ENCODE measurements at regions not wholly inside any gene's neighbourhood (a gene's known extent, or its start where the extent isn't known, plus 50 kb on each side); places are given as distances from the start of the nearest gene placed in this dataset.

DNA sequence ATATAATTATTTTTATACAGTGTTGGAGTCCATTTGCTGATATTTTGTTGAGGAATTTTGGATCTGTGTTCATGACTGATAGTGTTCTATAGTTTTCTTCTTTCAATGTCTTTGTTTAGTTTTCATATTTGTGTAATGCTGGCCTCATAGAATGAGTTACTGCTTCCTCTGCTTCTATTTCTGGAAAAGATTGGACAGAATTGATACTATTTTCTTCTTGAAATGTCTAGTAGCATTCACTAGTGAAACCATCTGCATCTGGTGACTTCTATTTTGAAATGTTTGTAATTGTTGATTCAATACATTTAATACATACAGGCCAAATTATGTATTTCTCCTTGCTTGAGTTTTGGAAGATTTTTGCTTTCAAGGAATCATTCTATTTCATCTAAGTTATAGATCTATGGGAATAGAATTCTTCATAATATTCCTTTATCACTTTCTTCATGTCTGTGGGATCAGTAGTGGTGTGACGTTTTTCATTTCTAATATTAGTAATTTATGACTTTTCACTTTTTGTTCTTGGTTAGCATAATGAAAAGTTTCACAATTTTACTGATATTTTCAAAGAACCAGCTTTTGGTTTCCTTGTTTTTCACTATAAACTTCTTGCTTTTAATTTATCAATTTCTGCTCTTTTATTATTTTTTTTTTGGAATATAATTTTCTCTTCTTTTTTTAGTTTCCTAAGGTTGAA lies 509.9 kb upstream of the VRK2 start:
- Mint-ChIP-seq H3K27ac (no peak overlapping the region), H3K4me1 (no peaks in the 10 kb centered on the region), H3K27me3 (no peaks in the 10 kb centered on the region), H3K4me3 (no peak overlapping the region), H3K36me3 (no peaks in the 10 kb centered on the region), H3K9me3 (no peaks in the 10 kb centered on the region)
- POLR2A ChIA-PET = no interaction called here
- no peak for ATAC-seq
- no peak for DNase-seq

DNA sequence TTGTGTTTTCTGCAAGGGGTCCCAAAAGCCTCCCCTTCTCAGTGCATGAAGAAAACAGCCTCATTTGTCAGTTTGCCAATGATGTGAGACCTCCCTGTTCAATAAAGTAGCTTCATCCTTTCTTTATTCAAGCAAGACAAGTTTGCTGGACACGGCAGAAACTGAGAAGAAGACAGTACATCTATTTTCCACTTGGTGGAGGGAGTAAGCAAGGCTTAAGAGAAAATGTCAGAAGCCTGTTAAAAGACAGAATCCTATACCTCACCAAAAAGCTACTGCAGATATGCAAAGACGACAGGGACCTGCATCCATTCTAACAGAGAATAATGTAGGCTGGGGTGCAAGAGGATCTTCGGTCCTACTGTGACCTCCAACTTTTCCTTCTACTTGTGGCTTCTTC lies 506.8 kb upstream of the VRK2 start:
- no peak overlapping the region for H3K4me3 Mint-ChIP-seq
- DNase-seq (no peak), ATAC-seq (no peak)
- H3K36me3 Mint-ChIP-seq = no peaks in the 10 kb centered on the region
- no peaks in the 10 kb centered on the region for H3K4me1 Mint-ChIP-seq
- POLR2A ChIA-PET = no interaction called here
- no peak overlapping the region for H3K27ac Mint-ChIP-seq
- H3K27me3 Mint-ChIP-seq = peaks cover 0 to 8% (median 2%) of the 10 kb centered on the region in 5 donors
- H3K9me3 Mint-ChIP-seq = peaks cover 0 to 4% (median 0%) of the 10 kb centered on the region in 9 donors

DNA sequence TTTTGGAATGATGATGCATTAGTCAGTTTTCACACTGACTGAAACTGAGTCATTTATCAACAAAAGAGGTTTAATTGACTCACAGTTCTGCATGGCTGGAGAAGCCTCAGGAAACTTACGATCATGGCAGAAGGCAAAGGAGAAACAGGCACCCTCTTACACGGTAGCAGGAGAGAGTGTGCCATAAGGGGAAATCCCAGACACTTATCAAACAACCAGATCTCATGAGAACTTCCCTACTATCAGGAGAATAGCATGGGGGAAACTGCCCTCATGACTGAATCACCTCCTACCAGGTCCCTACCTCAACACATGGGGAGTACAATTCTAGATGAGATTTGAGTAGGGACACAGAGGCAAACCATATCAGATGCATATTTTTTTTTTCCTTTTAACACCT lies 504.5 kb upstream of the VRK2 start:
- Mint-ChIP-seq H3K4me1 (no peaks in the 10 kb centered on the region), H3K4me3 (no peak overlapping the region), H3K9me3 (peaks cover 0 to 7% (median 2%) of the 10 kb centered on the region in 9 donors), H3K36me3 (no peaks in the 10 kb centered on the region), H3K27me3 (peaks cover 2 to 14% (median 5%) of the 10 kb centered on the region in 5 donors), H3K27ac (no peak overlapping the region)
- POLR2A ChIA-PET = no interaction called here
- no peak for DNase-seq
- ATAC-seq = no peak

DNA sequence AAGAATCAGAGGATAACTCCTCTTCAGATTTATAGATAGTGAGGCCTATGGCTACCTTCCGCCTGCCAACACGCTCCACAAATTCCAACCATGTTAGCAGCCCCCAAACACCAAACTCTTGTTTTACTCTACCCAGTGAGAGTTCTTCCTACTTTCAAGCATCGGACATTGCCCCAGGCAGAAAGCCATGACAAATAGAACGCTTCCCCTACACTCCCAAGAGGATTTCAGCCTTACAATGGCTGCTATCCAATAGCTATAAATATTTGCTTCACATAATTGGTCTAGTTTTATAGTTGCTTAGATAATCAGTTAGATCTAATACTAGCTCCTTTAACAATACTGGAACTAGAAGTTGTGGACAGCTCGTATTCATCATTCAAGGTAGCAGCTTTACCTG lies 503.4 kb upstream of the VRK2 start:
- Mint-ChIP-seq H3K27me3 (peaks cover 2 to 14% (median 5%) of the 10 kb centered on the region in 5 donors), H3K36me3 (no peaks in the 10 kb centered on the region), H3K27ac (no peak overlapping the region), H3K4me3 (no peak overlapping the region), H3K4me1 (no peaks in the 10 kb centered on the region), H3K9me3 (peaks cover 0 to 13% (median 2%) of the 10 kb centered on the region in 9 donors)
- POLR2A ChIA-PET = no interaction called here
- ATAC-seq = no peak
- no peak for DNase-seq

DNA sequence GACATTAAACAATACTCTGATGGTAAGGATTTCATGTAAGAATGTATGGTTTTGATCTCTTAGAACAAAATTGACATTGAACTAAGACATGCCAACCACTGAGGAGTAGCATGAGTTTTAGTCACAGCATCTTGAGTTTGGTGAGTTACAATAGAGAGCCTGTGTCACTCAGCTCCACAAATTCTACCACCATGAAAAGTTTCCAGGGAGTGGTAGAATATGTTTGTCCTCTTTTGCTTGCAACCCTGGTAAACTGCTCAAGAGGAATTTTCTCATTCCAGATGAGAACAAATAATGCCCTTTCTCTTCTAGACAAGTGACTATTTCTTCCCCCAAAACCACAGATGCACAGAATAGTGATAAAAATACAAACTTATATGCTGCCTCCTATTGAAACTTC lies 502.0 kb upstream of the VRK2 start:
- Mint-ChIP-seq H3K4me3 (no peak overlapping the region), H3K36me3 (no peaks in the 10 kb centered on the region), H3K27ac (no peak overlapping the region), H3K4me1 (peaks cover 0 to 3% (median 2%) of the 10 kb centered on the region in 4 donors), H3K27me3 (peaks cover 2 to 14% (median 5%) of the 10 kb centered on the region in 5 donors), H3K9me3 (peaks cover 0 to 13% (median 2%) of the 10 kb centered on the region in 9 donors)
- ATAC-seq = no peak
- POLR2A ChIA-PET = no interaction called here
- no peak for DNase-seq

DNA sequence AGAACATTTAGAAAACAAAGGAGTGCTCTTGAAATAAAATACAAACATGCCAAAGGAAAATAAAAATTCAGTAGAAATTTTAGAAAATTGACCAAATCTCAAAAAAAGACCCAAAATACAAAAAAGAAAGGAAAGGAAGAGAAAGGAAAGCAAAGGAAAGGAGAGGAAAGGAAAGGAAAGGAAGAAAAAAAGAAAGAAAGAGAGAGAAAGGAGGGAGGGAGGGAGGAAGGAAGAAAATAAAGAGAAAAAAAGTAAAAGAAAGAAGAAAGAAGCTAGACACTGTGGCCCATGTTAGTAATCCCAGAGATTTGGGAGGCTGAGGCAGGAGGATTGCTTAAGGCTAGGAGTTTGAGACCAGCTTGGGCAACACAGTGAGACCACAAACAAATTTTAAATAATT lies 500.1 kb upstream of the VRK2 start:
- Mint-ChIP-seq H3K27ac (no peak overlapping the region), H3K4me1 (peaks cover 4 to 8% (median 6%) of the 10 kb centered on the region in 4 donors), H3K36me3 (no peaks in the 10 kb centered on the region), H3K4me3 (no peak overlapping the region), H3K9me3 (peaks cover 0 to 13% (median 8%) of the 10 kb centered on the region in 9 donors), H3K27me3 (peaks cover 2 to 14% (median 5%) of the 10 kb centered on the region in 5 donors)
- DNase-seq (no peak), ATAC-seq (no peak)
- POLR2A ChIA-PET = no interaction called here

DNA sequence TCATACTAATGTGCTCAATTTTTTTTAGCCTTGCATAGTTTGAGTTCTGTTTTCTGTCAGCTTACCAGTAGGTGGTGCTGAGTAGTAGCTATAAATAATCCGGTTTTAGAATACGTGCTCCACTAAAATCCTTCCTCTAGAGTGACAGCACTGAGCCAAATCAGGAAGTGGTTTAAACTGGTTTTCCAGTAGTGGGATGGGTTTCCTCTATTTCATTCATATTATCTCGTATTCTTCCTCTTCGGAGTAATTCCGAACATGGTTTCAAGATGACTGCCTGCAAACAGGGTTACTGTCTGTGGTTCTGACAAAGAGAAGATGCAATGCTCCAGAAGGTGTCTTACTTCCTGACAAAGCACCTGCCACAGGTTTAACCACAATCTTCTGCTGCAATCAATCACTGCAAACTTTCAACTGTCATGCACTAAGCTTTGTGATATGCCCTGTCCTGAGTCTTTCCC lies 496.9 kb upstream of the VRK2 start:
- Mint-ChIP-seq H3K4me1 (peaks cover 4 to 8% (median 6%) of the 10 kb centered on the region in 4 donors), H3K9me3 (peaks cover 0 to 18% (median 8%) of the 10 kb centered on the region in 9 donors), H3K4me3 (peak overlapping the region in 8 of 10 donors; percentile 25 to 61 (median 41)), H3K27me3 (peaks cover 2 to 6% (median 3%) of the 10 kb centered on the region in 5 donors), H3K36me3 (no peaks in the 10 kb centered on the region), H3K27ac (peak overlapping the region in 1 of 10 donors; percentile 35)
- peak in 1 of 2 donors; percentile 36 for ATAC-seq
- POLR2A ChIA-PET = no interaction called here
- DNase-seq = peak in 2 of 10 donors; percentile 0 to 9

DNA sequence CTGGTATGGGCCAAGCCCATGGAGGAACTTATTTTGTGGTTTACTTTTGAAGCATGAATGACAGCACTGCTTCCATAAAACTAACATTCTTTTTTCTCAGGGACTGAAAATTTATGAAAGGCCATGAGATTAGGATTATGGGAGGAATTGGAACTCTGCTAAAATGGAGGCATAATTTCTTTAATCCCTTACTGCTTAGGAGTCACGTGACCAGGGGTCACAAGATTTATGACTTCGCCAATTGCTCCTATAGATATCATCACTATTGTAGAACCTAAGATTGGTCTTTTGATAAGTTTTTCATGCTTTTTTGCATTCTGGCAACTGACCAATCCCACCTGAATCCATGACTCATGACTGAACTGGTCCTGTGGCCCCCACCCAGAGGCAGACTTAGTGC lies 495.7 kb upstream of the VRK2 start:
- Mint-ChIP-seq H3K27me3 (peaks cover 0 to 3% (median 2%) of the 10 kb centered on the region in 5 donors), H3K4me1 (peaks cover 4 to 8% (median 6%) of the 10 kb centered on the region in 4 donors), H3K9me3 (peaks cover 0 to 25% (median 13%) of the 10 kb centered on the region in 9 donors), H3K36me3 (peaks cover 0 to 5% (median 0%) of the 10 kb centered on the region in 3 donors), H3K27ac (no peak overlapping the region), H3K4me3 (no peak overlapping the region)
- POLR2A ChIA-PET = no interaction called here
- DNase-seq = no peak
- ATAC-seq = no peak

DNA sequence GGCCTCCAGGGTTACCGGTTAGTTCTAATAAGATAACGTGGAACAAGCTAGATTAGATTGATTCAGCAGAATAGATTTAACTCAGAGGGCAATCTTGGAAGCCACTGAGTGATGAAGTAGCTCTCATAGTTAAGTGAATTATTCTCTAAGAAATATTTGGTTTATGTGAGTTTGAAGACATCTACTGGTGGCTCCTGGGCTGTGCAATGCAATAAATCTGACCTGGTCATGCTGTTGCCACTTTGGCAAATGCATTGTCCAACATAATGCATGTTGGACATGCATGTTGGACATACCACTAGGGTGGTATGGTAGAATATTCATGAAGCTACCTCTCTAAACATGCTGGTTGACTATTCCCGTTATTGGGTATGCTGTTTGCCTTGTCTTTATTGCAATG lies 493.7 kb upstream of the VRK2 start:
- no peak overlapping the region for H3K27ac Mint-ChIP-seq
- POLR2A ChIA-PET = no interaction called here
- peaks cover 0 to 5% (median 0%) of the 10 kb centered on the region in 3 donors for H3K36me3 Mint-ChIP-seq
- DNase-seq = no peak
- peaks cover 0 to 22% (median 10%) of the 10 kb centered on the region in 9 donors for H3K9me3 Mint-ChIP-seq
- H3K4me1 Mint-ChIP-seq = peaks cover 4 to 8% (median 6%) of the 10 kb centered on the region in 4 donors
- H3K4me3 Mint-ChIP-seq = no peak overlapping the region
- H3K27me3 Mint-ChIP-seq = no peaks in the 10 kb centered on the region
- no peak for ATAC-seq

DNA sequence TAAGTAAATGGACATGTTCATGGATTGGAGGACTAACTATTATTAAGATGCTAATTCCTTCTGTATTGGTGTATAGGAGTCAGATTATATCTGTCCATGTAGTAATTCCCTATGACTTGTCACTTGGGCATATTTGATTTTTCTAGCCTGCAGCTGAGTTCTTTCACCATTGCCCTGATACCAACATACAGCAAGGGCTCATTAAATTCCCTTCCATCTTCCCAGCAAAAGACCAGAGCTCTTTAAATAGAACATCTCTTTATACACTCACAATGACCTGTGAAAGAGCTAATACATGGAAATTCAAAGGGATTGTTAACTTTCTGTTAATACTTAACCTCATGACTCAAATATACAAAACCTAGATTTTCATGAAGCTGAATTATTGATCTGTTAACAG lies 492.3 kb upstream of the VRK2 start:
- DNase-seq = no peak
- Mint-ChIP-seq H3K36me3 (peaks cover 0 to 5% (median 0%) of the 10 kb centered on the region in 3 donors), H3K9me3 (peaks cover 0 to 24% (median 13%) of the 10 kb centered on the region in 9 donors), H3K27me3 (no peaks in the 10 kb centered on the region), H3K27ac (no peak overlapping the region), H3K4me1 (peaks cover 4 to 8% (median 6%) of the 10 kb centered on the region in 4 donors), H3K4me3 (no peak overlapping the region)
- no peak for ATAC-seq
- POLR2A ChIA-PET = no interaction called here

DNA sequence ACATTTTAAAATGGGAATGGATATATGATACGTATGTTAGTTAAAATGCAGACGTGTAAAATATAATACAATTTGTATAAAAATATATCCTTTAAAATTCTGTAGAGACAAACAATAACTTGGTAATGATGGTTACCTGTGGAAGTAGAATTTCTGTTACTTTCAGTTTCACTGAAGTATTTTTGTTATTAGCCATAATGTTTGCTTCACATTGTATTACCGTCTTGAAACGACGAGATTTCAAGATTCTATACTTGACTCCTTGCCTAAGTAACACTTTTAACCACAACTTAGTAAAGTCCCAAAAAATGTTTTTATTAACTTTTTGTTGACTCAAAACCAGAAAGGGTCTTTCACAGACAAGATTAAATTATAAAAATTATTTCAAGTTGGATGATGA lies 488.3 kb upstream of the VRK2 start:
- Mint-ChIP-seq H3K4me3 (no peak overlapping the region), H3K4me1 (no peaks in the 10 kb centered on the region), H3K36me3 (peaks cover 0 to 5% (median 0%) of the 10 kb centered on the region in 3 donors), H3K9me3 (peaks cover 0 to 18% (median 10%) of the 10 kb centered on the region in 9 donors), H3K27me3 (no peaks in the 10 kb centered on the region), H3K27ac (no peak overlapping the region)
- no peak for ATAC-seq
- no peak for DNase-seq
- POLR2A ChIA-PET = no interaction called here

DNA sequence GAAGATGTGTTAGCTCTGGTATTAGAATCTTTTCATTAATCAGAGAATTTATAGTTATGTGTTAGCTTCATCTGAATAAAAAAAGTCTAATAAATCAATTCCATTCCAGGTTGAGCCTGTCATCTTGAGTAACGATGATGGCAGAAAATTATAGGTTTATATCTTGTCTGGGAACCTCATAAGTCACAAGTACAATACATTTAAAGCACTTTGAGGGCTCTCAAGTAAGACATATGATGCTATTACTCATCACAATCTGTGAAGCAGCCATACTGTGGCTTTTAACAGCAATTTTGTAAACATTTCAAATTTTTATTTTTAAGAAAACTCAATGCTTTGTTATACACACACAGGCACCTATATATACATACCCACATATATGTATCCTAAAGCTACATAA lies 484.1 kb upstream of the VRK2 start:
- no peak for ATAC-seq
- no peak for DNase-seq
- no peaks in the 10 kb centered on the region for H3K27me3 Mint-ChIP-seq
- peaks cover 0 to 22% (median 6%) of the 10 kb centered on the region in 9 donors for H3K9me3 Mint-ChIP-seq
- POLR2A ChIA-PET = no interaction called here
- H3K4me1 Mint-ChIP-seq = no peaks in the 10 kb centered on the region
- H3K27ac Mint-ChIP-seq = no peak overlapping the region
- no peak overlapping the region for H3K4me3 Mint-ChIP-seq
- no peaks in the 10 kb centered on the region for H3K36me3 Mint-ChIP-seq

DNA sequence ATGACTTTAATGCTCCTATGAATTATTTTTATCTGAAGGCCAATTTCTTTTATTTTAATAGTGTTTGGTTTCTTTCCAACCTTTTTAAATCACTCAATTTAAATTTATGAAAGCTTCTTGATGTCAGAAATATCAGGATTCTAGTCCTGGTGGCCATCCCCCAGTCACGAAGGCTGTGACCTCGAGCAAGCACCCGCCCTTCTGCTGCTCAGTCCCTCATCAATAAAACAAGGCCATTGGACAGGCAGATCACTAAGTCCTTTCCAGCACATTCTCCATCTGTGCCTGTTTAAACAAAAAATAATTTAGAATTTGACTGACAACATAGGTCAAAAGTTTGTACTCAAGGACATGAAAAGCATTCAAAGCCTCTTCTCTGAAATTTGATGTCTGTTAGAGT lies 483.6 kb upstream of the VRK2 start:
- Mint-ChIP-seq H3K36me3 (no peaks in the 10 kb centered on the region), H3K27ac (no peak overlapping the region), H3K4me1 (no peaks in the 10 kb centered on the region), H3K4me3 (no peak overlapping the region), H3K9me3 (peaks cover 0 to 22% (median 5%) of the 10 kb centered on the region in 9 donors), H3K27me3 (no peaks in the 10 kb centered on the region)
- POLR2A ChIA-PET = no interaction called here
- ATAC-seq (no peak), DNase-seq (no peak)

DNA sequence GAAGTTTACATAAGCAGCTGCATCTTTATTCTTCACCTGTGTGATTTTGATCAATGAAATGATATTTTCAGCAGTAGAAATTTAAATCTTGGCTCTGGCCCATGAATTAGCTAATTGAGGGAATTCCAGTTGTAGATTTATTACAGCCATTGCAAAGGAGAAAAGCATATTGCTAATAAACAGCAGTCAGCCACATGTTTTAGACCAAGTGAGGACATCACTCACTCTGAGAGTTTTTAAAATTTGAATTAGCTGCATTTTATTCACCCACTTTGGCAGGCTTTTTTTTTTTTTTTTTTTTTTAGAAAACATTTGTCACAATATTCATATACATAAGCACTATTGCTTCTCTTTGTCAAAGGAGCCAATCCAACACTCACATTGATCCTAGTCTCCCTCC lies 479.4 kb upstream of the VRK2 start:
- POLR2A ChIA-PET = no interaction called here
- Mint-ChIP-seq H3K4me3 (no peak overlapping the region), H3K9me3 (peaks cover 0 to 22% (median 3%) of the 10 kb centered on the region in 9 donors), H3K36me3 (no peaks in the 10 kb centered on the region), H3K27ac (no peak overlapping the region), H3K4me1 (peaks cover 0 to 2% (median 0%) of the 10 kb centered on the region in 4 donors), H3K27me3 (no peaks in the 10 kb centered on the region)
- DNase-seq (no peak), ATAC-seq (no peak)
